ENCODE measurements at regions not wholly inside any gene's neighbourhood (a gene's known extent, or its start where the extent isn't known, plus 50 kb on each side); places are given as distances from the start of the nearest gene placed in this dataset.

DNA sequence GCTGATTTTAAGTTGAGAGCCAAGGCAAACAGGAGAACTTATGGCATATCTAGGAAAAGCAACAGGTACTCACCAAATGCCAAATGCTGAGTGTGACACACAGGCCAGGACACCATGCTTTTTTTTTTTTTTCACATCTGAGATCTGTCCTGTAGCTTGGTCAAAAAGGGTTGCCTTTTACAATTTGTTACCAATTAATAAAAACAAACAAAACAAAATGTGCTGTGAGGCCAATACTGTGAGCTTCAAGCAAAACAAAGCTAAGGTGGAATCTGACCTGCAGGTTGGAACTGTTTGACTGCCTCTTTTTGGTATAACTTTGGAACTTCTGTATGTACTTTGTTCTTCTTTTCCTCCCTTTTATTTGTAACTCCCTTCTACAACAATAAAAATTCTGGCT is 548.5 kb upstream of the IGFBP7 start:
- POLR2A ChIA-PET = no interaction called here
- Histone ChIP-seq H3K4me3 (replicated peaks in 1 of 3; ENCODE audit: insufficient read depth in 1 of 3, low read depth in 1 of 3, low read length in 3 of 3) (no peak overlapping the region), H3K4me1 (ENCODE audit: control insufficient read depth, extremely low read depth, insufficient read depth, low read length) (no peaks in the 10 kb centered on the region), H3K4me2 (ENCODE audit: insufficient read depth, low read length) (no peak overlapping the region), H2AFZ (ENCODE audit: low read depth, low read length) (no peak overlapping the region), H3K36me3 (ENCODE audit: control insufficient read depth in 2 of 2, extremely low read depth in 1 of 2, insufficient read depth in 2 of 2, low read length in 2 of 2) (no peaks in the 10 kb centered on the region), H3K27me3 (ENCODE audit: control insufficient read depth in 2 of 2, insufficient read depth in 2 of 2, low read length in 2 of 2) (no peaks in the 10 kb centered on the region), H3K9ac (replicated peaks; ENCODE audit: extremely low read depth, insufficient read depth, low read length) (no peak overlapping the region), H3K9me1 (replicated peaks; ENCODE audit: control insufficient read depth, extremely low read depth, insufficient read depth, low read length) (no peaks in the 10 kb centered on the region), H3K79me2 (ENCODE audit: control insufficient read depth, insufficient read depth, low read length) (no peaks in the 10 kb centered on the region), H4K20me1 (replicated peaks; ENCODE audit: control insufficient read depth, extremely low read depth, insufficient read depth, low read length) (no peaks in the 10 kb centered on the region), H3K27ac (ENCODE audit: insufficient read depth, low read depth, low read length) (no peak overlapping the region), H3K9me3 (replicated peaks; ENCODE audit: control insufficient read depth, insufficient read depth, low read length) (no peaks in the 10 kb centered on the region)
- BruUV-seq (replicated peaks) = no TSS peak
- CTCF ChIA-PET = no interaction called here
- FAIRE-seq (no peak), DNase-seq (ENCODE audit: low read depth, low spot score) (no peak)
- intact Hi-C loops (cut with micrococcal nuclease) = no loop called here
- TF ChIP-seq EZH2 (IDR thresholded peaks at IDR 0.05; ENCODE audit: borderline replicate concordance, low read depth, low read length, severe bottlenecking) = no peak
- TF ChIP-seq POLR2AphosphoS5 (IDR thresholded peaks at IDR 0.05; ENCODE audit: insufficient read depth, low read depth, low read length) = no peak
- TF ChIP-seq FOS (IDR thresholded peaks at IDR 0.05; ENCODE audit: borderline replicate concordance, insufficient read depth, low read length) = no peak
- TF ChIP-seq, protein P1, sequence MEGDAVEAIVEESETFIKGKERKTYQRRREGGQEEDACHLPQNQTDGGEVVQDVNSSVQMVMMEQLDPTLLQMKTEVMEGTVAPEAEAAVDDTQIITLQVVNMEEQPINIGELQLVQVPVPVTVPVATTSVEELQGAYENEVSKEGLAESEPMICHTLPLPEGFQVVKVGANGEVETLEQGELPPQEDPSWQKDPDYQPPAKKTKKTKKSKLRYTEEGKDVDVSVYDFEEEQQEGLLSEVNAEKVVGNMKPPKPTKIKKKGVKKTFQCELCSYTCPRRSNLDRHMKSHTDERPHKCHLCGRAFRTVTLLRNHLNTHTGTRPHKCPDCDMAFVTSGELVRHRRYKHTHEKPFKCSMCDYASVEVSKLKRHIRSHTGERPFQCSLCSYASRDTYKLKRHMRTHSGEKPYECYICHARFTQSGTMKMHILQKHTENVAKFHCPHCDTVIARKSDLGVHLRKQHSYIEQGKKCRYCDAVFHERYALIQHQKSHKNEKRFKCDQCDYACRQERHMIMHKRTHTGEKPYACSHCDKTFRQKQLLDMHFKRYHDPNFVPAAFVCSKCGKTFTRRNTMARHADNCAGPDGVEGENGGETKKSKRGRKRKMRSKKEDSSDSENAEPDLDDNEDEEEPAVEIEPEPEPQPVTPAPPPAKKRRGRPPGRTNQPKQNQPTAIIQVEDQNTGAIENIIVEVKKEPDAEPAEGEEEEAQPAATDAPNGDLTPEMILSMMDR (IDR thresholded peaks at IDR 0.05; ENCODE audit: extremely low read depth in 1 of 2, insufficient read depth in 1 of 2, low read depth in 1 of 2, low read length in 2 of 2) = no peak
- TF ChIP-seq, protein P2, sequence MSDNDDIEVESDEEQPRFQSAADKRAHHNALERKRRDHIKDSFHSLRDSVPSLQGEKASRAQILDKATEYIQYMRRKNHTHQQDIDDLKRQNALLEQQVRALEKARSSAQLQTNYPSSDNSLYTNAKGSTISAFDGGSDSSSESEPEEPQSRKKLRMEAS (IDR thresholded peaks at IDR 0.05; ENCODE audit: insufficient read depth, insufficient read length) = no peak
- no peak for TF ChIP-seq JUN (IDR thresholded peaks at IDR 0.05; ENCODE audit: borderline replicate concordance, insufficient read depth, insufficient read length, low read depth)
- no peak for TF ChIP-seq MYC (IDR thresholded peaks at IDR 0.05; ENCODE audit: low read depth, low read length)
- no peak for TF ChIP-seq POLR2A (IDR thresholded peaks at IDR 0.05; ENCODE audit: low read depth, low read length)
- TF ChIP-seq GATA2 (IDR thresholded peaks at IDR 0.05; ENCODE audit: insufficient read depth, insufficient read length, low read depth, low read length) = no peak
- dilution Hi-C loops (cut with MboI; ENCODE audit: extremely low pct_ligation_motif_present, low sequenced_read_pairs) = no loop called here

Data from endothelial cell of umbilical vein (primary cell).